GM18909 (cell line): ENCODE measurements at regions not wholly inside any gene's neighbourhood (a gene's known extent, or its start where the extent isn't known, plus 50 kb on each side); places are given as distances from the start of the nearest gene placed in this dataset.

Experiments used
- ATAC-seq: cut with Tn5 transposase; IDR thresholded peaks from one replicate; pipeline ENCODE4 v1.9.1; 2021; ENCODE audit warnings: mild to moderate bottlenecking; ENCODE audit not compliant: unreplicated experiment, poor library complexity

DNA sequence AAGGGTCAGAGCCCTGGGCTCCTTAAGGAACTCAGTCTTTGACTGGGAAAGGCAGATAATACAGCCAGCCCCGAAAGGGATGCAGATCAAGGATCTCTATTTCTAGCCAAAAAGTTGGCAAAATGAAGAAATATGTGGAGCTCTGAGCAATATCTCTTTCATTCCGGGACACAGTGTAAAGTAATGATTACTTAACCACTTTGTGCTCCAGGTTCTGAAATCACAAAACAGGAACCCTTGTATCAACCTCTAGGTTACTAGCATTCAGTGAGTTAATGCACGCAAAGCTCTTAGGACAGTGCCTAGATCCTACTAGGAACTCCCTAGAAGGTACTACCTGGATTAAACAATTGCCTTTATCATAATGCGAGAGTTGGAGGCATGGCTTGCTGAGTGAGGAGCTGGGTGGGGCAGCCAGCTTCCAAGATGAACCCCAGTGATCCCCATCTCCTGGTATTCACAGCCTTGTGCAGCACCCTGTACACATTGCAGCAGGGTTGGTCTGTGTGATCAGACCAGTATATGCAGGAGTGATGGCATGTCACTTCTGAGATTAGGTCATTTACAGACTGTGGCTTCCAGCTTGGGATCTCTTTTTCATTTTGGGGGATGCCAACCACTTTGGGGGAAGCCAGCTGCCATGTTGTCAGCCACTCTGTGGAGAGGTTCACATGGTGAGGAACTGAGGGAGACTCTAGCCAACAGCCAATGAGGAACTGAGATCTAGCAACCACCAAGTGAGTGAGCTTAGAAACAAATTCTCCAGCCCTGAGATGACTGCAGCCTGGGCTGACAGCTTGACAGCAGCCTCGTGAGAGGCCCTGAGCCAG, 103.1 kb upstream of the SLC44A1 start:
- ATAC-seq: peak; percentile 90

DNA sequence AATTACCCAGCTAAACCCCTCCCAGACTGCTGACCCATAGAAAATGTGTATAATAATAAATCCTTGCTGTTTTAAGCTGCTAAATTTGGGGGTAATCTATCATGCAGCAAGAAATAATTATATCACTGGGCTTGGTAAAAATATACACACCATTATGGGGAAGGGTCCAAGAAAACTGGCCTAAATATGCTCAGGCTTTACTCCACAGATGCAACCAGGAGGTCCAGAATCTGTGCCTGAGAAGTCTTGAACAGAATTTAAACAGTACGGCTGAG, 102.5 kb upstream of the SLC44A1 start:
- ATAC-seq: no peak

DNA sequence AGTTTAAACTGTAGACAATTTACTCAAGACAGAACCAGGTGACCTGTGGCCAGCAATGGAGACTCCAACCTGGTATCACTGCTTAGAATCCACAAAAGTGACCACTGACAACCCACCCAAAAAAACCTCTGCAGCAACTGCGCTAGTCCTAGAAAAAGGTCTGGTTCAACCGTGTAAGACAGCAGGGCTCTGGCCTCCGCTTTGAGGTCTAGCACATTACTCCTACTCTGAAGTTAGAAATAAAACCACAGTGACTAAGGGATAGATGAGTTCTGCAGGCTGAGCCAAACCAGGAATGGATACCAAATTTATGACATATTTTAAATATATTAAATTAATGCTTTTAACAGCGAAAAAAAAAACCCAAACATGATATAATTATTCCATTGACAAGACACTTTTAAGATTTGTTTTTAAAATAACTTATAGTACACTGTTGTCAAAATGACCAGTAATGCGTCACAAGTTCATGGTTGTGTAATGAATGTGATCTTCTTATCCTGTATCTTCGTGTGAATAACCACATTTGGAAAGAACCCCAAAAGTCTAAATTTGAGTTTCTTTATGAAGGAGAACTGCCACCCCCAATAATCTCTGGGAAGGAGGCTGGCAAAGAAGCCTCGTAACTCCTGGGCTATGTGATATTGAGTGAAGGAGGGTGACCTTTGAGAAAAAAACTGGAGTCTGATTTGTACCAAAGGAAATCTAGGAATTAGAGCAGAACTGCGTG, 101.9 kb upstream of the SLC44A1 start:
- no peak for ATAC-seq

DNA sequence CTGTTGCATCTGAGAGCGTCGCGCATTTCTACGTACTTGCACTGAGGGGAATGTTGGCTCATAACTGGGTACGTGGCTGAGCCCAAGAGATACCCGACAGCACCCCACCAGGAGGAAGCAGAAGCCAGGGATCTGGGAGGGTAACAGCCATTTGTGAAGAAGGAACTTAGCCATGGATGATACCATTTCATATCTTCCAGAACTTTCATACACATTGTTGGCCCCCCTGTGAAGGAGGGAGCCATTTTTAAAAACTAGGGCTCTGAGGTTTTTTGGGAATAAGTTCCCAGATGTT, 101.4 kb upstream of the SLC44A1 start:
- ATAC-seq: no peak

DNA sequence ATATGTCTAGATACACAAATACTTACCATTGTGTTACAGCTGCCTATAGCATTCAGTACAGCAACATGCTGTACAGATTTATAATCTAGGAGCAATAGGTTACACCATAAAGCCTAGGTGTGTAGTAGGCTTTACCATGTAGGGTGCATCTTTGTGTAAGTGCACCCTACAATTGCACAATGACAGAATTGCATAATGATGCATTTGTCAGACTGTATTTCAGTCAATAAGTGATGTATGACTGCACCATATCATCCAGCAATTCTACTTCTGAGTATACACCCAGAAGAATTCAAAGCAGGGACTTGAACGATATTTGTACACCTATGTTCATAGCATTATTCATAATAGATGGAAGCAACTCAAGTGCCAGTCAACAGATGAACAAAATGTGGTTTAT, 100.4 kb upstream of the SLC44A1 start:
- ATAC-seq: no peak

DNA sequence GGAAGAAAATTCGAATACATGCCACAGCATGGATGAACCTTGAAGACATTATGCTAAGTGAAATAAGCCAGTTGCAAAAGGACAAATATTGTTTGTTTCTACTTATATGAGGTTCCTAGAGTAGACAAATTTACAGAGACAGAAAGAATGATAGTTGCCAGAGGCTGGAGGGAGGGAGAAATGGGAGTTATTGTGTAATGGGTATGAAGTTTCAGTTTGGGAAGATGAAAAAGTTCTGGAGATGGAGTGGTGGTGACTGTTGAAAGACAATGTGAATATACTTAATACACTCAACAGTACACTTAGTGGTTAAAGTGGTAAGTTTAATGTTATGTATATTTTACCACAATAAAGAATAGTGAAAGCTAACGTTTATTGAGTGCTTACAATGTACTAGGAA, 99.6 kb upstream of the SLC44A1 start:
- no peak for ATAC-seq

DNA sequence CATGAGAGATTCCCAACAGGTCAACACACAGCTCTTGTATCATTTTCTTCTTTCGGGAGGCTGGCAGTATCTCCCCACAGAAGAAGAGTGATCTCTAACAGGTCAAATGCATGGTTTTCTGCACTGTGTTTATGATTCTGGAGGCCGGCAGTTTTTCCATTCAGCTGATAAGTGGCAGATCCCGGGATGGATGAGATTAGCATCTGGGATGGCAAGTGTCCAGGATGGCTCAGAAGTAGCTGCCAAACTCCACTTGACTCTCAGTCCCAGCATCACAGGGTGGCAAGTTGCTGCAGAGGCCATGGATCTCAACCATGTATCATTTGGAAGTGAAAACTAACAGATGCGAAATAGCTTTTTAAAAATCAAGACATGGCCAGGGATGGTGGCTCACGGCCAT, 97.8 kb upstream of the SLC44A1 start:
- no peak for ATAC-seq

DNA sequence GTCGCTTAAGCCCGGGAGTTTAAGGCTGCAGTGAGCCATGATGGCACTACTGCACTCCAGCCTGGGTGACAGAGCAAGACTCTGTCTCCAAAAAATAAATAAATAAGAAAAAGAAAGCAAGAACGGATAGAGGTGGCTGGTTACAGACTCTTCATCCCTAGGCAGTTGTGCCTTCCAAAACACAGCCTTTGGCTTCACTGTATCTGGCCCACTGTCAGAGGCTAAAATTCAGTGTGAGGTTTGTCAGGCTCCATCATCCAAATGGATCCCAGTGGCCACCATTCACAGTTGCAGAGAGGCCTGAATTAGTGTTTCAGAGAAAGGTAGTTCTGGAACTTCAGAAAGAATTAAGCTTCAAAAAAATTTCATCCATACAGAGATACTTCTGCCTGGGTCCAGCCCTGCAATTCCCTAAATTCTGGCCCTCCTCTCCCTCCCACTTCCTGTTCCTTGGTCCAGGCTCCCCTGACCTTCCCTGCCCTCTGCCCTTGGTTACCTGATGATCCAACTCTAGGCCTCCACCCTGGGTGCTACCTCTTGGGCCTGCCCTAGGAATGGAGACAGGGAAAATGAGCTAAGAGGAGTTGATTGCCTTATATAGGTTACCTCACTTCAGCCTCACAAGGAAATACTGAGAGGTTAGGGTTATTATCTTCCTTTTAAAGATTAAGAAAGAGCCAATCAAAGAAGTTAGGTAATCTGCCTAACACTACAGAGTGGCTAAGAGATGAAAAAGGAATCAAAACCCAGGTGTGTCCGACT, 97.2 kb upstream of the SLC44A1 start:
- ATAC-seq: no peak

DNA sequence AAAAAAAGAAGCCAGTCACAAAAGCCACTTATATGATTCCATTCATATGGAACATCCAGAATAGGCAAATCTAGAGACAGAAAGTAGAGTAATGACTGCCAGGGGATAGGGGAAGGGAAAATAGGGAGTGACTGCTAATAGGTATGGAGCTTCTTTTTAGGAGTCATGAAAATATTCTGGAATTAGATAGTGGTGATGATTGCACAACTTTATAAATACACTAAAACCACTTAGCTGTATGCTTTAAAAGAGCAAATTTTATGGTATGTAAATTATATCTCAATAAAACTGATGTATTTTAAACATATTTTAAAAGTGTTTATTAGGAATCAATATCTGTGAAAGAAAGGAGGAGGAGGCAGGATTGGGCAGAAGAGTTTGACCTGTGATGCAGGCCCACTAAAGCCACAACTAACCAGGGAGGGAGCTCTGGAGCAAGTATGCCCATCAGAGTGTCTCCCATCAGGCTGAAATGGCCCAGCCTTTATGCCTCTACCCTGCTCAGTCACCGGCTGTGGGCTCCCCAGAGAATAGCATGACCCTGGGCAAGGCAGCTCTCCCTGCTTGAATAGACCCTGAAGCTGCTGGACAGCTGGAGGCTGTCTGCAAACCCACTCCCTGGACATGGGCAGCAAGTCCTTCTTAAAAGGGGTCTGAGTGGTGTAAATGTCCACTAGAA, 96.0 kb upstream of the SLC44A1 start:
- ATAC-seq: no peak

DNA sequence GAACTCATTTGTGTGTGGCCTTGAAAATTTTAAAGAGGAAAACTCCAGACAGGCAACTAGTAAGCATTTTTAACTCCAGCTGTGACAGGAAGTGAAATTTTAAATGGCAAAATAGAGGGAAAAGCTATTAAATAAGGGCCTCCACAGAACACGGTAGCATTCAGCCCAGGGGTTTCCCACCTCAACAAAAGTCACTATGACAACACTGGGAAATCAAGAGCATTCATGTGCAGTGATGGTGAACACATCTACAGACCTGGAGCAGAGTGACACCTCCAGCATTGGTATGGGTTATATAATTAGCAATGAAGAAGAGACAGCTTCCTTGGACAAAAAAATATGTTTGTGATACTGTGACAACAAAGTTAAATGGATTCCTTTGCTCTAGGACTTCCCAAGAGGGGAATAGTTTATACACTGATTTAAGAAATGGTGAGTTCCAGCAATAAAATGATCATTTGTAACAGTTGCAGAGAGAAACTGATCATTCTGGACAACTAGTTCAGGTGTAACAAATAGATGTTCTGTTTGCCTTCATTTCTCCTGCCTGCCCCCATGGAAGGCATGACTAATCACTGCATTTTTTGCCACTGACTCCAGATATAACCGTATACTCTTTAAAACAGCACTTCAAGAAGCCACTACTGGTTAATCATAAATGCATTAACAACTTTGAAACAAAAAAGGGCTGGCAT, 93.3 kb upstream of the SLC44A1 start:
- ATAC-seq: no peak

DNA sequence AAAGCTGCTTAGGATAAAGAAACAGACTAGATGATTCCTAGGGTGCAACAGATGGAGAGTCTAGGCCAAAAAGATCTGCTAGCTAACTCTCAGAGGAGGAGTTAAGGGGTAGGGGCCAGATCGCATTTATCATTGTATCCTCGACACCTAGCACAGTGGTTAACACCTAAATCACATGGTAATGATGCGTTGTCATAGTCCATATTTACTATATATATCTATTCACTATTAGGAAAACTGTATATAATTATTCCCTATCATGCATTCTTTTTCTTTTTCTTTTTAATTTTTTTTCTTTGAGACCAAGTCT, 92.8 kb upstream of the SLC44A1 start:
- ATAC-seq: no peak

DNA sequence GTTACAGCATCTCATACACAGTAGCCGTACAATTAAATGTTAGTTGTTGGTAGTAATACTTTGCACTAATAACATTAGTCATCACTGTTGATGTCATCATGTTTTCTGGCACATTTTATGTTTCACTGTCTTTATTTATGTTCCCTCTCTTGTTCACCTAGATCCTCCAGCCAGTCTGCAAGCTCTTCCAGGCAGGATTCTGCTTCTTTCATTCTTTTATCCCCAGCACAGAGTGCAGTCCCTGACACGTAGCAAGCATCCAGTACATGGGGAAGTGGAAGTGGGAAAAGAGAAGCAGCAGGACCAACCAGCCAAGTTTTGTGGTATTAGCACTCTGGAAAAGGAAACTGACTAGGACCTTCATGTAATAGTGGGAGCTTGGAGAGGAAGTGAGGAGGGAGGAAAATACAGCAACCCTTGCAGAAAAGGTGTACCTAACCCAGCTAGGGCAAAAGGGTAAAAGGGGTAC, 89.7 kb upstream of the SLC44A1 start:
- no peak for ATAC-seq

DNA sequence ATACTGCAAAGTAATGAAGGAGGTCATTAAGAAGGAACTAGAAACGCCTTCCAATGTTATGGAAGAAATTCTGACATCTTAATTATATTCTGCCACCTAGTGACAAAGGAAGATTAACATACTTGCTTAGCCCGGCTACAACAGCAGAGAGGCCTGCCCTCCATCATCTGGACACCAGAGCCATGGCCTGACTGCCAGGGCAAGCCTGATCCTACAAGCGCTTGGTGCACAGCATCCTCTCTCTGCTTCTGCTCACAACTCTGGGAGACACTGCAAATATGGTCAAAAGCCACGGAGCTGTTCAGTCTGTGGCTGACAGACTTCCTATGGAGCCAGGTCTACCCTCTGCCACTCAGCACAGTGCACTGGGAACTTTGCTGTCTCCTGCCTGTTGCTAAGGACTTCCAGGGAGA, 87.3 kb upstream of the SLC44A1 start:
- peak; percentile 74 for ATAC-seq

DNA sequence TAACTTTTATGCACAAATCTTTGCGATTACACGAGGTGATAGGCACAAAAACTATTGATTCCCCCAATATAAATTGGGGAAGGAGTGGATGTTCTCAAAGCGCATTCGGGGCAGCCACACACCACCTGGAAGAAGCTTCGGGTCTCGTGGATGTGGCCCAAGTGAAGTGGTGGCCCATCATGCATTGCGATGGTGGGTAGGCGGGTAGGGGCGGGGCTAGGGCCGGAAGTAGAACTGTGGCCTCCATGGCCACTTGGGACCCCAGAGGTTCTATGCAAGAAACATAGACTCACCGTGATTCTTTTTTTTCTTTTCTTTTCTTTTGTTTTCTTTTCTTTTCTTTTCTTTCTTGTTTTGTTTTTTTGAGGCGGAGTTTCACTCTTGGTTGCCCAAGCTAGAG, 86.4 kb upstream of the SLC44A1 start:
- ATAC-seq: no peak

DNA sequence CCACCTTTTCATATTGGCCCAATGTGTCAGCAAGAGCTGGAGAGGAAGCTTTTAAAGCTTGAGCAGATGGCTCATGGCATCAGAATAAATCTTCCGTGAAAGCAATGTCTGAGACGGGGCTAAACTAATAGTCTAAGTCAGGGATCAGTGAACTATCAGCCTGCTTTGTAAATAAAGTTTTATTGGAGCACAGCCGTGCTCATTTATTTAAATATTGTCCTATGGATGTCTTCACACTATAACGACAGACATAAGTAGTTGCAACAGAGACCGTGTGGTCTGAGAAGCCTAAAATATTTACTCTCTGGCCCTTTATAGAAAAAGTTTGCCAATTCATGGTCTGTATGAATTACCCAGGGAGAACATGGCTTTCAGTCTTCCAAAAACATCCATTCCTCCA, 85.6 kb upstream of the SLC44A1 start:
- ATAC-seq: no peak

DNA sequence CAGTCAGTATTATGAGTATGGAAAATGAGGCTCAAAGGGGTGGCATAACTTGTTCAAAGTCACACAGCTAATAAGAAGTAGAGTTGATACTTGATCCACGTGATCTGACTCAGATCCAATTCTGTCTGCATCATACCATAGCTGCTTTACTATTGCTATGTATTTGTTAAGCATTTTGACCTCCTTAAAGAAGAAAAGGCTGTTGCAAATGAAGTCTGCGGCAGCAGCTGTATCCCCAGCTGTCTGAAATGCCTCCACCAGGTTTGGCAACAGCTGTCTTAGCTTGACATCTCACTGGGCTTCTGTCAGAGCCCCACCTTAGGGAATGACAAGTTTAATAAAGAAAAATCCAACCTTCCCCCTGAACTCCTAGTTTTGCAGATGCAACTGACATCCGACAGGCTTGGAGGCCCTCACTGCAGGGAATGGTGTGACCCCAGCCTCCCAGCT, 75.6 kb upstream of the SLC44A1 start:
- no peak for ATAC-seq

DNA sequence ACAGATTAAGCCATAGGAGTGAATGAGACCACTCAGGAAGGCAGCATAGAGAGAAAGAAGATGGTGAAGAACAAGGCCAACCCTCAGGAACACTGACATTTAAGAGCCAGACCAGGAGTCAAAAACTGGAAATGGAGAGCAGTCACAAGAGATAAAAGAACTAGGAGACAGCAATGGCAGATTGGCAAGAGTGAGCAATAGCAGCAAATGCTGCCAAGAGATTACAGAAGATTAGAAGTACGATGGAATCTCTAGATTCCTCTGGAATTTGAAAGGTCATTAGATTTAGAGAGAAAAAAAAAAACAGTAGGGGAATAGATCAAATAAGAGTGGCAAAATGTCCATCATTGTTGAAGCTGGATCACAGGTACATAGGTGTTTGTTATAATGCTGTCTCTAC, 73.4 kb upstream of the SLC44A1 start:
- no peak for ATAC-seq

DNA sequence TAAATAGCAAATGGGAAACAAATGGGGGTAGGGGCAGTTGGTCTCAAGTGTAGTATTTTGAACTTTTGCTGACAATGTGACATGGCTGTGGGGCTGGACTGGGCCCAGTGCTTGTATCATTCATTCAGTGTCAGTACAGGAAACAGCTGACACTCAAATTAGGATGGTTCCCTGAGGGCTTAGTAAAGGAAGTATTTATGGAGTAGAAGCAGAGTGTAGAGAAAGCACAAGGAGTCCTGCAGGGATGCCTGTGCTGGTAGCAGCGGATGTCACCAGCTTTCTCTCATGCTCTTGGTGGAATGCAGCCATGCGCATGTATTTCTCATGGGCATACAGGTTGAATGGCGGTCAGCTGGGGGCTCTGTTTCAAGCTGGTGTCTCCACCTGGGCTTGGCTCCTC, 72.9 kb upstream of the SLC44A1 start:
- ATAC-seq: no peak

DNA sequence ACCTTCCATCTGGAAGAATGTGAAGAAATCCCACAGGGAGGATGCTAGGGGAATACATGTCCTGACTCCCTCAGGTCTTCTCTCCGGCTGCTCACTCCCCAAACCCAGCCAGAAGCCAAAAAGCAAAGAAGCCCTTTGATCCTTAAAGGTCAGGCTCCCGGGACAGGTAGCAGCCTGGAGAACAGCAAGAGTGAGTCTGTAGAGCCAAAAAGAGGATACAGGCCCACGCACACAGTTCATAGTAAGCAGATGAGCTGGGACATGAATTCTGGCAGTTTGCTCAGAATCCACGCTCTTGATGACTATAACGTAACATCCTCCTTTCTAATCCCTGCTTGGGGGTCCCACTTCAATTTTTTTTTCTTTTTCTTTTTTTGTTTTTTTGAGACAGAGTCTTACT, 72.0 kb upstream of the SLC44A1 start:
- no peak for ATAC-seq

DNA sequence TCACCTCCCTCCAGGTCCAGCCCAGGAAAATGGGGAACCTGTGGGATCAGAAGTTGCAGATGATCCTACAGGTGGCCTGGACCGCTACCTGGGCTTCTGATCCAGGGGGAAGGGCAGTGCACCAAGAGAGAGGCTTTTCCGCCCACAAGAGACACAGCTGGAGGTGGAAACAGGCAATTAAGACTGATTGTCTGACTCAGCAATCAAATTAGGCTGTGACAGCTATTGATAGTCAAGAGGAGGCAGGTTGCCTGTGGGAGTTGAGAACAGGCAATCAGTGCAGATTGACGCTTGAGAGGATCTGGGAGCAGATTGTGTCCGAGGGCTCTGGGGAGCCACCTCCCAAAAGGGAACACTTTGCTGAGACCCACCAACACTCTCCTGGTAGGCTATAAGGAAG, 71.1 kb upstream of the SLC44A1 start:
- no peak for ATAC-seq

DNA sequence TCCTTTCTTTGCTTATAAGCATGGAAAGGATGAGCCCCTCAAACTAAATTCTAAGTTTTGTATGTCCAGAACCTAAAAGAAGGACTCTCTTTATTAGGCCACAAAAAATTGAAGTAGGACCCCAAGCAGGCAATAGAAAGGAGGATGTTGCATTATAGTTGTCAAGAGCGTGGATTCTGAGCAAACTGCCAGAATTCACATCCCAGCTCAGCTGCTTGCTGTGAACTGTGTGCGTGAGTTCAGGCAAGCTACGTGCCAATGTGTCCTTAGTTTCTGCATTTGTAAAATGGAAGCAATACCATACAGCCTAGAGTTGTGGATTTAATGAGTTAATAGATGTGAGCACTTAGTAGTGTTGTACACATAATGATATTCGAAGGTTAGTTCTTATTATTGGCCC, 70.6 kb upstream of the SLC44A1 start:
- ATAC-seq: no peak
